ENCODE measurements at regions not wholly inside any gene's neighbourhood (a gene's known extent, or its start where the extent isn't known, plus 50 kb on each side); places are given as distances from the start of the nearest gene placed in this dataset.
A peak's percentile ranks its signal among the peaks of the same experiment; 100 is the strongest.

- no peak for DNase-seq (ENCODE audit: low read depth in 3 of 3, low spot score in 1 of 3)
Measured at GRCh38 chr19:16000024-16000663, 51.3 kb downstream of the OR10H4 start.

DNA sequence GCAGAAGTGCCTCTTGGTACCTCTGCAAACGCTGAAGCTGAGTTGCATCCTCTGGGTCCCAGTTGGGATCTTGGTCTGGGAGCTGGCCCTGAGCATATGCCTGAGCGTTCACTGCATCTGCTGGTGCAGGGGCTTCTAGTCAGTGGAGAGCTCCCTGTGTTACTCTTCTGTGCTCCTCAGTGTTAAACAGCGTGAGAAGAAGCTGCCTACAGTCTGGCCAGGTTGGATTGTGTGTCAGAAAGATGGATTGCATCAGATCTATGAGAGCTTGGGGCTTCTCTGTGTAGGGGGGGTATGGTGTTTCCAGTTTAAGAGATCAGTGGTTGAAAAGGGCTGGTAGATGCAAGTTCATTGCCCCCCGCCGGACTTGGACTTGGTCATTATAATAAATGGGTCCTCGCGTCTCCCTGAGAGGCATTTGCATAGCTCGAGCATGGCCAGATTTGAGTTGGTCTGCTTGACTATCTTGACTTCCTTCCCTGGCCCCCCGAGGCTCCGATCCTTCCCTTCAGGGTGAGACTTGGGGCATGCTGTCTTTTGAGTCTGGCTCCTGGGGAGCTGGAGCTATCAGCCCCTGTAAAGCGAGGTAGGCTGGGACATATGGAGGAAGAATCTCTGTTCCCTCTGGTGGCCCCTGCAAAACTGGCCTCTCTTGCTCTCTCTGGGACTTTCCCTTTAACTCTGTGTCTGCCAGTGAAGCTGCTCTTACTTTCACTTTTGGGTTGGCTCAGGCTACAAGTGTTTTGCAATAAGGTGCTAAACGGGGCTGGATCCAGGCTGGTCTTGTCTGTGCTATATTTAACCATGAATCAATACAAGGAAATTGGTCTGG lies 52.9 kb downstream of the OR10H4 start:
- peak in 1 of 3 donors; percentile 26 for DNase-seq (ENCODE audit: low read depth in 3 of 3, low spot score in 1 of 3)

DNA sequence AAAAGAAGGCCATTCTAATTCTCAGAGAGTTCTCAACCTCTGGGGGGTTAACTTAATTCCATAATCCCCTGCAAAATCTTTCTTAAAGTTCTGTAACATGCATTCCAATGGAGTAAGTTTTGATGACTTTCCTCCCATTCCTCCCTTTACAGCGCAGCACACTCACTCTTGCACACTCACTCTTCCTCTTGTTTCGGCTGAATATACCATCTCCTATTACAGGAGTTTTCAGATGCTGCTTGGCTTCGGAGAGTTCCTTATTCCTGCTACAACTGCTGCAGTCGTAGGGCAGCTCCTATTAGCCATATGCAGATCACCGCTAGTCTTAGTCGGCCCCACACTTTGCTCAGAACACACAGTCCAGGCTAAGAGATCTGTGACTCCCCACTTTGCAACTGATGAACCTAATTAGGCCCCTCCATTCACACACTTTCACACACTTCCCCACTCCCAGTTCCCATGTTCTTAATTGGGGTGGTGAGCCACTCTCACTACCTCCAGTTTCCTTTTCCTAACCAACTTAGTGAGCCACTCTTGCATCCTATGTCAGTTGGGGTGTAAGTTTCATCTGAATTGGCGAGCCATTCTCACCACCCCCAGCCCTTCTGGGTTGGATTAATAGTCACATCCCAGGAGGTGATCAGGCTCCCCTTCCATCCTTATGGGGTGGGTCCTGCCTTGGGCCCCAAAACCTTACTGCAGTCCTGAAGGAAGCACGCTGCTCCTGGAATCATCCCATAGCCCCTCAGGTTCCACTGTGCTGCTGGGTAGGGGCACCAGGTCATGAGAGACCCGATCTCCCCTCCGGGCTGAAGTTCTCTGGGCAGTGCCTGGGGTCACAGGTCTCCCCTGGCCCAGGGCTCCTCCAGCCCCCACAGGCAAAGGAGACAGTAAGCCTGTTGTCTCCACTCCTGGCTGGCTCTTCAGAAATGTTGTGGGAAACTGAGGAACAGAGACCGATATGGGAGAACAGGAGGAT lies 53.9 kb downstream of the OR10H4 start:
- no peak for DNase-seq (ENCODE audit: low read depth in 3 of 3, low spot score in 1 of 3)

GRCh38 chr19:16003391-16003790 lies 54.6 kb downstream of the OR10H4 start:
- no peak for DNase-seq (ENCODE audit: low read depth in 3 of 3, low spot score in 1 of 3)

- DNase-seq (ENCODE audit: low read depth in 3 of 3, low spot score in 1 of 3), result no peak
Measured at GRCh38 chr19:16005925-16006324, 57.1 kb downstream of the OR10H4 start.

GRCh38 chr19:16012552-16012951 lies 63.7 kb upstream of the TPM4 start:
- no peak for DNase-seq (ENCODE audit: low read depth in 3 of 3, low spot score in 1 of 3)

DNA sequence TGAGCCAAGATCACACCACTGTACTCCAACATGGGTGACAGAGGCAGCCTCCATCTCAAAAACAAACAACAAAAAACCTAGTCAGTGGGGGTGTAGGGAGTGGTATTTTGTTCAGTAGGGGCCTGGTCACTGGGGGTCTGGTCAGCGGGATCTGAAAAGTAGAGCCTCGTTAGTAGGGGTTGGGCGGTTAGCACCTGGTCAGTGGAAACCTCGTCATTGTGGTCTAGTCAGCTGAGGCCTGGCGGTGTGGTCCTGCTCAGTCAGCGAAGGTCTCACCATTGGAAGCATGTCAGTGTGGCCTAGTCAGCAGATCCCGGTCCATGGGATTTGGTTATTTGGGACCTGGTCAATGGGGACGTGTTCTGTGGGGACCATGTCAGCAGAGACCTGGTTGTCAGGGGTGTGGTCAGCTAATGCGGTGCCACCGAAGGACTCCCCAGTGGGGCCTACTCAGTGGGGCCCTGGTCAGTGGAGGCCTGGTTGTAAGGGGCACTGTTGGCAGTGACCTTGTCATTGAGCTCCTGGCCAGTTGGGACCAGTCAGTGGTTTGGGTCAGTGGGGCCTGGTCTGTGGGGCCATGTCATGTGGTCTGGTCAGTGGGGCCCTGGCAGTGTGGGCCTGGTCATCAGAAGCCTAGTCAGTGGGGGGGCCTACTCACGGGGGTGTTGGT lies 63.0 kb upstream of the TPM4 start:
- no peak for DNase-seq (ENCODE audit: low read depth in 3 of 3, low spot score in 1 of 3)

DNA sequence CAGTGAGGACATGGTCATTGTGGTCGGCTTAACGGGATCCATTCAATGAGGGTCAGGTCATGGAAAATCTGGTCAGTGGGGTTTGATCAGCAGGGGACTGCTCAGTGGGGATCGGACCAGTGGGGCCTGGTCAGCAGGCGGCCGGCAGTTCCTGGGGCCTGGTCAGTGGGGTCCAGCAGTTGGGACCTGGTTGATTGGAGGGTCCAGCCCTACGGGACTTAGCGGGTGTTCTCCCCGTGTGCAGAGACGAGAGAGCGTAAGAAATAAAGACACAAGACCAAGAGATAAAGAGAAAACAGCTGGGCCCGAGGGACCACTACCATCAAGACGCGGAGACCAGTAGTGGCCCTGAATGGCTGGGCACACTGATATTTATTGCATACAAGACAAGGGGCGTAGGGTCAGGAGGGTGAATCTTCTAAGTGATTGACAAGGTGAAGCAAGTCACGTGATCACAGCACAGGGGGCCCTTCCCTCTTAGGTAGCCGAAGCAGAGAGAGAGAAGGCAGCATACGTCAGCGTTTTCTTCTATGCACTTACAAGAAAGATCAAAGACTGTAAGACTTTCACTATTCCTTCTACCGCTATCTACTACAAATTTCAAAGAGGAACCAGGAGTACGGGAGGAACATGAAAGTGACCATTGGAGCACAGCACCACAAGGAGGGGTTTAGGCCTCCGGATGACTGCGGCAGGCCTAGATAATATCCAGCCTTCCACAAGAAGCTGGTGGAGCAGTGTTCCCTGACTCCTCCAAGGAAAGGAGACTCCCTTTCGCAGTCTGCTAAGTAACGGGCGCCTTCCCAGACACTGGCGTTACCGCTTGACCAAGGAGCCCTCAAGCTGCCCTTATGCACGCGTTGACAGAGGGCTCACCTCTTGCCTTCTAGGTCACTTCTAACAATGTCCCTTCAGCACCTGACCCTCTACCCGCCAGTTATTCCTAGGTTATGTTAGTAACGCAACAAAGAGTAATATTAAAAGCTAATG lies 62.1 kb upstream of the TPM4 start:
- no peak for DNase-seq (ENCODE audit: low read depth in 3 of 3, low spot score in 1 of 3)

DNA sequence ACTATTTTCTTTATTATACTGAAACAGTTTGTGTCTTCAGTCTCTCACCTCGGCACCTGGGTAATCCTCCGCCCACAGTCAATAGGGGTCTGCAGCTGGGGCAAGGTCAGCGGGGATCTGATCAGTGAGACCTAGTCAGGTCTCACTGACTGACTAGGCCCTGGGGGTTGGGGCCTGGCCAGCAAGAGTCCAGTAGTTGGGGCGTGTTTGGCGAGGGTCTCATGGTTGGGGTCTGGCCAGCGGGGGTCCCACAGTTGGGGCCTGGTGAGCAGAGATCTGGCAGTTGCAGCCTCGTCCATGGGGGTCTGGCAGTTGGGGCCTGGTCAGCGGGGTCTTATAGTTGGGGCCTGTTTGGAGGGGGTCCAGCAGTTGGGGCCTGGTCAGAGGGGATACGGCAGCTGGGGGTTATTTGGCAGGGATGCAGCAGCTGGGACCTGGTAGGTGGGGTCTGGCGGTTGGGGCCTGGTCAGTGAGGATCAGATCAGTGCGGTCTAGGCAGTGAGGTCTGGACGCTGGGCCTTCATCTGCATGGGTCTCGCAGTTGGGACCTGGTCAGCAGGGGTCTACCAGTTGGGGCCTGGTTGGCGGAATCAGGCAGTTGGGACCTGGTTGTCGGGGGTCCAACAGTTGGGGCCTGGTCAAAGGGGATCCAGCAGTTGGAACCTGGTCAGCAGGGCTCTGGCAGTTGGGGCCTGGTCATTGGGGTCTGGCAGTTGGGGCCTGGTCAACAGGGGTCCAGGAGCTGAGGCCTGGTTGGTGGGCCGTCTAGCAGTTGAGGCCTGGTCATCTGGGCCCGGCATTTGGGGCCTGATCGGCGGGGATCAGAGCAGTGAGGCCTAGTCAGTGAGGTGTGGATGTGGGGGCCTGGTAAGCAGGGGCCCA lies 61.1 kb upstream of the TPM4 start:
- DNase-seq (ENCODE audit: low read depth in 3 of 3, low spot score in 1 of 3), result no peak

GRCh38 chr19:16015805-16016173 lies 60.5 kb upstream of the TPM4 start:
- no peak for DNase-seq (ENCODE audit: low read depth in 3 of 3, low spot score in 1 of 3)

DNA sequence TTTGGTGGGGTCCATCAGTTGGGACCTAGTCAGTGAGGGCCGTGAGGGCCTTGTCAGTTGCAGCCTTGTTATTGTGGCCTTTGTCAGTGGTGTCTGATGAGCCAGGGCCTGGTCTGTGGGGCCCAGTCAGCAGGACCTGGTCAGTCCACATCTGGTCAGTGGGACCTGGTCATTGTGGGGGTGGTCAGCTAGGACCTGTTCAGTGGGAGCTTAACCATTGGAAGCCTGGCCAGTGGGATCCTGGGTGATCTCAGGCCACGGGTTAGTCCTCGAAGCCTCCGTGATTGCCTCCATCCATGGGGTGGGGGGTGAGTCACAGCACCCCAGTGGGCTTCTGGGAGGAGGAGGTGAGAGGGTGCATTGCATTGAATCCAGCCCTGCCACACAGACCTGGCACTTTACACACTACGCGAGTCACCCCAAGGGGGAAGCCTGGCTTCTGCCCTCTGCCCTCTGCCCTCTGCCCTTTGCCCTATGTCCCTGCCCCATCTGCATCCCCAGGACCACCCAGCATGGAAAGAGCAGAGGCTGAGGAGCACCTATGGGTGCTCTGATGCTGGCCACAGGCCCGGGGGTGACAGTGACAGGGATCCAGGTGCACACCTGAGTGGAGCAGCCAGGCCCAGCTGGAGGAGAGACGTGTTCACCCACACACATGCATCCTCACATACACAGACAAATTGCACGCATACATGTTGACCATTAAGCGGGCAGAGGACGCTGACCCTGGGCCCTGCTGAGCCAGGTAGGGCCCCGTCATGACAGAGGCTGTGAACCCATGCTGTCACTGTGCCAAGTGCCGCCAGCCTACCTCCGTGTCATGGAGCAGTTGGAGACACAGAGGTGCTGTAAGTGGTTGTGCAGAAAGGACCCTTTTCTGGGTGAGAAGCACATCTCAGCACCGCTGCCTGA lies 59.8 kb upstream of the TPM4 start:
- DNase-seq (ENCODE audit: low read depth in 3 of 3, low spot score in 1 of 3), result no peak

GRCh38 chr19:16017138-16017490 lies 59.2 kb upstream of the TPM4 start:
- DNase-seq (ENCODE audit: low read depth in 3 of 3, low spot score in 1 of 3), result no peak

GRCh38 chr19:16018106-16018755 lies 58.1 kb upstream of the TPM4 start:
- no peak for DNase-seq (ENCODE audit: low read depth in 3 of 3, low spot score in 1 of 3)

DNA sequence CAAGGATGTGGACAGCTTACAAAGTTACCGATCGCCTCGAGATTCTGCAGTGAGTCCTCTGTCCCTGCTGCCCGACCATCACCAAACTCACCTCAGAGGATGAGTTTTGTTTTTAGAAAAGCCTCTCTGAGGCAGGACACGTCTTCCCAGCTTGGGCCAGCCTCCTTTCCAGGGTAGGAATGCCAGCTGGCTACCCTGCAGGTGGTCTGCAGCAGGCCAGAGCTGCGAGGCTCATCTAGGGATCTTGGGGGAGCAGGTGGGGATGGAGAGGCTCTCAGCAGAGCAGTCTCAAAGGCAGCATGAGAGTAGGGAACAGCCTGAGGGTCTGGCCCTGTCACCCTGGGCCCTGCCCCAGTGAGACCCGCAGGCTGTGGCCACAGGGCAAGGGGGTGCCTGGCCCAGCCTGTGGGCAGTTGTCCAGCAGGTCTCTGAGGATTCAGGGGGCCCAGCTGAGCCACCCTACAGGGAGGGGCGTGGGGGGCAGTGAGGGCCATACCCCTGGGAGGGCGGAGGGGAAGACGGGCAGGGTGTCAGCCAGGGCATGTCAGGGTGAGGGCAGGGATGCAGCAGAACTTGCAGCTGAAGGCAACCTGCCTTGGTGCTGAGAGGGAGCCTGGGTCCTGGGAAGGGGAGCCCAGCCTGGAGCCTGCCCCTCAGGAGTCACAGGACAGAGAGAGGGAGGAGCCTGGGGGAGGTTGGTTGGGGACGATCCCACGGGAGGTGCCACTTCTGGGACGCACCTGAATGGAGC lies 57.3 kb upstream of the TPM4 start:
- DNase-seq (ENCODE audit: low read depth in 3 of 3, low spot score in 1 of 3), result no peak

GRCh38 chr19:16019691-16020448 lies 56.4 kb upstream of the TPM4 start:
- DNase-seq (ENCODE audit: low read depth in 3 of 3, low spot score in 1 of 3), result no peak

- no peak for DNase-seq (ENCODE audit: low read depth in 3 of 3, low spot score in 1 of 3)
Measured at GRCh38 chr19:16021796-16022195, 54.5 kb upstream of the TPM4 start.

Measured in stimulated activated CD4-positive, alpha-beta T cell treated with anti-CD3 and anti-CD28 coated beads, TNF-alpha, amount 100 ng/mL, for 1 hour (primary cell).